HepG2 (cell line): ENCODE measurements at regions not wholly inside any gene's neighbourhood (a gene's known extent, or its start where the extent isn't known, plus 50 kb on each side); places are given as distances from the start of the nearest gene placed in this dataset.

Experiments
- ATAC-seq: fragments of 200-7000 bp; cut with Tn5 transposase; 3 replicates; pipeline ENCODE4 v1.9.1; 2020; ENCODE audit warnings: mild to moderate bottlenecking, moderate library complexity
- BruUV-seq: library from RNA; stranded (reverse); fragments of 400-500 nt; replicated peaks from 2 replicates; lab custom pipeline; 2021; lab: Mats Ljungman, UMichigan
- CTCF ChIA-PET: fragments of 300-600 bp; formaldehyde crosslinking; extraction: SDS; loops from one replicate; lab custom pipeline; 2021; ENCODE audit warnings: low total read pairs, inconsistent platforms, low intra/inter-chr PET ratio; lab: Yijun Ruan, JAX
- POLR2A ChIA-PET: fragments of 350-600 bp; sonication (Branson Sonifier 250); formaldehyde crosslinking; loops from one replicate; lab custom pipeline; 2020; ENCODE audit warnings: antibody characterized with exemption, inconsistent platforms; lab: Yijun Ruan, JAX
- DNase-seq: peaks from one replicate; pipeline ENCODE4 v3.0.0-alpha.2; 2015; ENCODE audit warnings: low spot score
- FAIRE-seq: peaks from 3 replicates; lab custom pipeline; 2011; peaks lifted over from hg19 to GRCh38; lab: Jason Lieb, UNC
- H2AFZ ChIP-seq: one replicate; pipeline ENCODE4 v1.6.1; 2011; ENCODE audit warnings: low read length, inconsistent platforms
- H3K27ac ChIP-seq: fragments of 300-600 bp; 3 replicates; pipeline ENCODE4 v1.8.0; 2011; ENCODE audit warnings: mixed run types, mild to moderate bottlenecking, mixed read lengths, low read length, inconsistent platforms; ENCODE audit not compliant: insufficient read depth; ENCODE audit errors: extremely low read length
- H3K27me3 ChIP-seq, 2 experiments: fragments of 200-600 bp in 1 of 2; 2 replicates in 1 of 2; 3 replicates in 1 of 2; pipeline versions ENCODE4 v1.6.0 to v1.8.0; 2011; ENCODE audit warnings: low read length in 2 of 2, mild to moderate bottlenecking in 2 of 2, moderate library complexity in 2 of 2, inconsistent platforms in 1 of 2; ENCODE audit not compliant: insufficient read depth in 2 of 2, control insufficient read depth in 1 of 2
- H3K36me3 ChIP-seq, 2 experiments: fragments of 200-600 bp in 1 of 2; replicated peaks in 1 of 2; 2 replicates in 1 of 2; 3 replicates in 1 of 2; pipeline versions ENCODE4 v1.5.1 to v1.8.0; 2011; ENCODE audit warnings: low read length in 2 of 2, inconsistent platforms in 1 of 2; ENCODE audit not compliant: insufficient read depth in 2 of 2, control insufficient read depth in 1 of 2
- H3K4me1 ChIP-seq: 2 replicates; pipeline ENCODE4 v1.5.1; 2012; ENCODE audit warnings: low read length, inconsistent platforms; ENCODE audit not compliant: insufficient read depth
- H3K4me2 ChIP-seq: 2 replicates; pipeline ENCODE4 v1.6.0; 2011; ENCODE audit warnings: low read depth, low read length, inconsistent platforms
- H3K4me3 ChIP-seq, 3 experiments: fragments of 200-600 bp in 1 of 3; sonication (generic), shearing (Covaris generic) in 1 of 3; replicated peaks in 1 of 3; 2 replicates each; pipeline ENCODE4 v1.5.1; 2011 to 2016; ENCODE audit warnings: low read length in 3 of 3, inconsistent platforms in 2 of 3, low read depth in 2 of 3, mild to moderate bottlenecking in 2 of 3, control low read depth in 1 of 3, mixed read lengths in 1 of 3; ENCODE audit not compliant: insufficient read depth in 1 of 3
- H3K79me2 ChIP-seq: one replicate; pipeline ENCODE4 v1.6.1; 2011; ENCODE audit warnings: low read length, inconsistent platforms; ENCODE audit not compliant: insufficient read depth
- H3K9ac ChIP-seq: 2 replicates; pipeline ENCODE4 v1.6.0; 2011; ENCODE audit warnings: mild to moderate bottlenecking, low read depth, low read length, inconsistent platforms; ENCODE audit not compliant: insufficient read depth
- H3K9me3 ChIP-seq: 2 replicates; pipeline ENCODE4 v1.5.1; 2012; ENCODE audit warnings: mild to moderate bottlenecking, low read length
- H4K20me1 ChIP-seq: 2 replicates; pipeline ENCODE4 v1.6.0; 2011; ENCODE audit warnings: inconsistent platforms, mild to moderate bottlenecking, low read length, moderate library complexity; ENCODE audit not compliant: insufficient read depth
- CREB1 ChIP-seq, 2 experiments: fragments of 450-650 bp in 1 of 2; IDR thresholded peaks; 2 replicates each; pipeline ENCODE4 v1.6.1; 2016 to 2017; ENCODE audit warnings: control low read depth in 1 of 2, mild to moderate bottlenecking in 1 of 2, missing compliant biosample characterization in 1 of 2, missing genetic modification characterization in 1 of 2
- HDAC1 ChIP-seq: sonication (generic); formaldehyde crosslinking; IDR thresholded peaks from 2 replicates; pipeline ENCODE4 v1.5.1; 2020; ENCODE audit warnings: mild to moderate bottlenecking, missing genetic modification reagents
- SP2 ChIP-seq: sonication (generic); formaldehyde crosslinking; IDR thresholded peaks from 2 replicates; pipeline ENCODE4 v1.5.1; 2020; ENCODE audit warnings: mild to moderate bottlenecking, missing genetic modification reagents
- SP5 ChIP-seq: IDR thresholded peaks from 2 replicates; pipeline ENCODE4 v1.6.1; 2016; ENCODE audit warnings: low read depth, borderline replicate concordance
- TBL1XR1 ChIP-seq: fragments of 150-350 bp; IDR thresholded peaks from 2 replicates; pipeline ENCODE4 v1.6.1; 2014; ENCODE audit warnings: borderline replicate concordance, low read length; ENCODE audit not compliant: partially characterized antibody
- ZNF331 ChIP-seq: sonication (generic); formaldehyde crosslinking; IDR thresholded peaks from 2 replicates; pipeline ENCODE4 v1.4.0; 2020; ENCODE audit warnings: missing genetic modification reagents
- WGBS: methylation state at CpG from one replicate; pipeline ENCODE4 v1.1.6; 2017; ENCODE audit warnings: low lambda C conversion rate; 5-methylcytosine and 5-hydroxymethylcytosine counted together
- in situ Hi-C: cut with HindIII; loops from 2 replicates; pipeline ENCODE4 v1.10.0; 2017; ENCODE audit warnings: low pct_unique_long_range_greater_than_20kb; ENCODE audit not compliant: extremely low pct_ligation_motif_present
- intact Hi-C: fragments of 100-400 bp; cut with micrococcal nuclease; formaldehyde crosslinking; loops from one replicate; pipeline ENCODE4 v1.10.0; 2022; ENCODE audit not compliant: unreplicated experiment
- TF ChIP-seq, protein P1 (sequence below): IDR thresholded peaks from 2 replicates; pipeline ENCODE4 v1.6.1; 2016; ENCODE audit warnings: low read depth, borderline replicate concordance
- TF ChIP-seq, protein P2 (sequence below): IDR thresholded peaks from 2 replicates; pipeline ENCODE4 v1.6.1; 2016; ENCODE audit warnings: control low read depth

DNA sequence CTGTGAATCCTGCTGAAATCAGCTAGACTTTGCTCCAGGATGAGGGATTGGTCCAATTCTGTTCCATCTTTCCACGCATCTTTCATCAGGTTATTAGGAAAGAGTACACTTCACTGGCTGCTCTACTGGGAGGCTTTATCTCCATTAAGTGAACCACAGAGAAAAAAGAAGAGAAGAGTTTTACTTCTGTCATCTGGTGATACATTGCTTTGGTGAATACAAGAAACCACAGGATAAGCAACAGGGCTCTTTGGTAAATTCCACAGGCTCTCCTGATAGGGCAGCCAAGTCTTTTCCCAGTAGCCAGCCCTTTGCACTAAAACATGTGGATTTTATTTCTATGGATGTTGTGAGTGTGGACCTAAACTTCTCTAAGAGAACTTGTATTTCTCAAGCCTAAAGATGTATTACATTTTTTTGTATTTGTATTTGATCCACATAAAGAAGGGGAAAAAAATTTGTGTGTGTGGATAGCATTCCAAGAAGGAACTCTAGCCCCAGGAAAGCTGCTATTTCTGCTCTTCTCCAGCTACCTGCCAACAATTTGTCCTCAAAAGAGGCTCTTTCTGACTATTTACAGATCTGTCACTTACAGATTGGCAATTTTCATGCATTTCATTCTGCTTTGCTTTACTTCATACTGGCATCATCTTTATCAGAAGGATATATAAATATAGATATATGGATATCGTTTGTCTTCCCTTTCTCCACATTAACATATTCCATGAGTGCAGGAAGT, 1117.6 kb upstream of the TMEM132C start (continued):
- TF ChIP-seq, protein P1, sequence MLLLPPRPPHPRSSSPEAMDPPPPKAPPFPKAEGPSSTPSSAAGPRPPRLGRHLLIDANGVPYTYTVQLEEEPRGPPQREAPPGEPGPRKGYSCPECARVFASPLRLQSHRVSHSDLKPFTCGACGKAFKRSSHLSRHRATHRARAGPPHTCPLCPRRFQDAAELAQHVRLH (CRISPR knock-in tag), result no peak

DNA sequence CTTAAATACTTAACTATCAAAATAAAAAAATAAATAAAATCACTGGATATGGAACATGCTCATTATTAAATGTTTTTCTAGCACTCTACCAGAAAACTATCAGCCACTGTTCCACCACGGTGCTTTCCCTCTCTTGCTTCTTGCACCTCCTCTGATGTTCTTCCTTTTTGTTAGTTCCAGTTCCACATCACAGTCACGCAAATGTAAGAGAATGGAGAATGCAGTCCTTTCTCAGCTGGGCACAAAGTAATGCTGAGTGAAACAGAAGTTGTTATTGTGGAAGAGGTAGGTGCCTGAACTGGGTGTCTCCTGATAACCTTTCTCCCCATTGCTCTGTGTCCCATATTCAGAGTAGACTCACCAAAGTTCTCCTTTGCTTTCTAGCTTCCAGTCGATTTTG, 1116.9 kb upstream of the TMEM132C start:
- POLR2A ChIA-PET, result no interaction called here
- no peak overlapping the region for H3K27ac ChIP-seq
- H3K4me1 ChIP-seq, result no peaks in the 10 kb centered on the region
- no peak for FAIRE-seq
- no peak overlapping the region for H3K4me3 ChIP-seq
- 1% methylated on average over 3 of the region's 3 CpGs for WGBS
- CTCF ChIA-PET, result no interaction called here
- no TSS peak for BruUV-seq
- intact Hi-C loops, result no loop called here
- H3K79me2 ChIP-seq, result no peaks in the 10 kb centered on the region
- no peak for TF ChIP-seq TBL1XR1
- no peak for TF ChIP-seq CREB1 (IDR thresholded peaks at IDR 0.05)
- no peak for TF ChIP-seq CREB1 (CRISPR knock-in tag; IDR thresholded peaks at IDR 0.05)
- no peak for TF ChIP-seq HDAC1
- TF ChIP-seq, protein P2, sequence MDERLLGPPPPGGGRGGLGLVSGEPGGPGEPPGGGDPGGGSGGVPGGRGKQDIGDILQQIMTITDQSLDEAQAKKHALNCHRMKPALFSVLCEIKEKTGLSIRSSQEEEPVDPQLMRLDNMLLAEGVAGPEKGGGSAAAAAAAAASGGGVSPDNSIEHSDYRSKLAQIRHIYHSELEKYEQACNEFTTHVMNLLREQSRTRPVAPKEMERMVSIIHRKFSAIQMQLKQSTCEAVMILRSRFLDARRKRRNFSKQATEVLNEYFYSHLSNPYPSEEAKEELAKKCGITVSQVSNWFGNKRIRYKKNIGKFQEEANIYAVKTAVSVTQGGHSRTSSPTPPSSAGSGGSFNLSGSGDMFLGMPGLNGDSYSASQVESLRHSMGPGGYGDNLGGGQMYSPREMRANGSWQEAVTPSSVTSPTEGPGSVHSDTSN, result no peak
- TF ChIP-seq SP5 (CRISPR knock-in tag), result no peak
- no peak for TF ChIP-seq ZNF331 (CRISPR knock-in tag)
- TF ChIP-seq SP2 (CRISPR knock-in tag), result no peak
- TF ChIP-seq, all 625 proteins: peak for 0
- no peak overlapping the region for H3K9ac ChIP-seq
- no peak for ATAC-seq
- H3K9me3 ChIP-seq, result peaks cover 16% of the 10 kb centered on the region
- H3K27me3 ChIP-seq, result no peaks in the 10 kb centered on the region
- in situ Hi-C loops, result no loop called here
- DNase-seq, result no peak
- no peak overlapping the region for H3K4me2 ChIP-seq
- H2AFZ ChIP-seq, result no peak overlapping the region
- no peaks in the 10 kb centered on the region for H4K20me1 ChIP-seq
- no peaks in the 10 kb centered on the region for H3K36me3 ChIP-seq
